ENCODE measurements at regions not wholly inside any gene's neighbourhood (a gene's known extent, or its start where the extent isn't known, plus 50 kb on each side); places are given as distances from the start of the nearest gene placed in this dataset.

DNA sequence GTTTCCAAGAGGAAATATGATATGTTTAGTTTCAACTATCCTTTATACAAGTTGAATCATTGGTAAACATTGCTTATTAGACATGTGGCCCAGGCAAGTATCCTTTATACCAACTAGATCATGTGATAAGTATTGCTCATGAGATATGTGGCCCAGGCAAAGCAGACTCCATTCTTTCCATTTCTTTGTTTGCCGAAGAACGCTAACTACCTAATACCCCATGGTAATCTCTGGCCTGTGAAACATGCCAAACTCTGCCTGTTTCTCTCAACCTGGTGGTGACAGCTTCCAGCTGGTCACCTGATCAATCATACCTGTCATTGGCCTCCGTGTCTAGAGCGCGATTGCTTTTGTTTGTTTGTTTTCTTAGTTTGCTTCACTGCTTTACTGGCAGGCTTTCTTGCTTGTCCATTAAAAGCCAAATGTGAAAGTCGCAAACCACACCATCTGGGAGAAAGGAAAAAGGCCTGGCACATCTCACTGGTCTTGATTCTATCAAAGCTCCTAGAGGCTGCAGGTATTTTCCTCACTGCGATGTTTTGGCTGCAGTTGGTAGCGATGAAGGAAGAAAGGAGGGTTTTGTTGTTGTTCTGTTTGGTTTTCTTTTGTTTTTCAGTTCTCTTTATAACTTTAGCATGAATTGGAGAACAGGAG is 686.2 kb downstream of the KCNJ2 start:
- DNase-seq (ENCODE audit: low read depth) = peak; percentile 86
- TF ChIP-seq, protein P1, sequence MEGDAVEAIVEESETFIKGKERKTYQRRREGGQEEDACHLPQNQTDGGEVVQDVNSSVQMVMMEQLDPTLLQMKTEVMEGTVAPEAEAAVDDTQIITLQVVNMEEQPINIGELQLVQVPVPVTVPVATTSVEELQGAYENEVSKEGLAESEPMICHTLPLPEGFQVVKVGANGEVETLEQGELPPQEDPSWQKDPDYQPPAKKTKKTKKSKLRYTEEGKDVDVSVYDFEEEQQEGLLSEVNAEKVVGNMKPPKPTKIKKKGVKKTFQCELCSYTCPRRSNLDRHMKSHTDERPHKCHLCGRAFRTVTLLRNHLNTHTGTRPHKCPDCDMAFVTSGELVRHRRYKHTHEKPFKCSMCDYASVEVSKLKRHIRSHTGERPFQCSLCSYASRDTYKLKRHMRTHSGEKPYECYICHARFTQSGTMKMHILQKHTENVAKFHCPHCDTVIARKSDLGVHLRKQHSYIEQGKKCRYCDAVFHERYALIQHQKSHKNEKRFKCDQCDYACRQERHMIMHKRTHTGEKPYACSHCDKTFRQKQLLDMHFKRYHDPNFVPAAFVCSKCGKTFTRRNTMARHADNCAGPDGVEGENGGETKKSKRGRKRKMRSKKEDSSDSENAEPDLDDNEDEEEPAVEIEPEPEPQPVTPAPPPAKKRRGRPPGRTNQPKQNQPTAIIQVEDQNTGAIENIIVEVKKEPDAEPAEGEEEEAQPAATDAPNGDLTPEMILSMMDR (IDR thresholded peaks at IDR 0.05; ENCODE audit: insufficient read depth, low read depth, low read length, missing control alignments) = no peak
- no peak overlapping the region for H3K4me3 ChIP-seq (ENCODE audit: low read length)

DNA sequence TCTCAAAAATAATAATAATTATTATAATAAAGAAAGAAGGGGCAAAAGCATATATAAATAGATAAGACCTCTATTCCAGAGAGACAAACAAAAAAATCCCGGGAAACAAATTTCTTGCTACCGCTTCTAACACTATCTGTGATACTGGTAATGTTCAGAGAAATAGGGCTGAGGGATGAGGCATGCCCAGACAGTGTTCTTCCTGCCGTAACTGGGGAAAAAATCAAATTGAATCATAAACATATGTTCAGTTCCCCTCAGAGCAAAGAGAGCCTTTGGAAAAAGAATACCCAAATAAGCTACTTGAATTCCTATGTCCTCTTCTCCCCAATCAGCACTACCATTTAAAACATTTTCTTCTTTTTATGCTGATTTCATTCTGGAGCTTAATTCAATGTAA is 688.0 kb downstream of the KCNJ2 start:
- peak; percentile 51 for DNase-seq (ENCODE audit: low read depth)
- no peak overlapping the region for H3K4me3 ChIP-seq (ENCODE audit: low read length)
- TF ChIP-seq, protein P1 (IDR thresholded peaks at IDR 0.05; ENCODE audit: insufficient read depth, low read depth, low read length, missing control alignments) = no peak

DNA sequence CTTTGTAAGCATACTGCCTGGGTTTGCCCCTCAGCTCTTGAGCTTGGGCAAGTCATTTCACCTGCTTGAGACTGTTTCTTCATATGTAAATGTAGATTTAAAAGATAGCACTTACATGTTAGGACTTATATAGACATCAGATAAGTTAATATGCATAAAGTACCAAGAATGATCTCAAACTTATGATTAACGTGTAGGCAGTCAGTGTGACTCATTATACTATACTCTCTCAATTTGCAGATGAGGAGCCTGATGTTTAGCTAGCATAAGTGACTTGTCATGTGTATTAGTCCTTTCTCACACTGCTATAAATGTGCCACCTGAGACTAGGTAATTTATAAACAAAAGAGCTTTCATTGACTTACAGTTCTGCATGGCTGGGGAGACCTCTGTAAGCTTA is 690.5 kb downstream of the KCNJ2 start:
- peak; percentile 44 for DNase-seq (ENCODE audit: low read depth)
- TF ChIP-seq, protein P1 (IDR thresholded peaks at IDR 0.05; ENCODE audit: insufficient read depth, low read depth, low read length, missing control alignments) = no peak
- H3K4me3 ChIP-seq (ENCODE audit: low read length) = no peak overlapping the region

DNA sequence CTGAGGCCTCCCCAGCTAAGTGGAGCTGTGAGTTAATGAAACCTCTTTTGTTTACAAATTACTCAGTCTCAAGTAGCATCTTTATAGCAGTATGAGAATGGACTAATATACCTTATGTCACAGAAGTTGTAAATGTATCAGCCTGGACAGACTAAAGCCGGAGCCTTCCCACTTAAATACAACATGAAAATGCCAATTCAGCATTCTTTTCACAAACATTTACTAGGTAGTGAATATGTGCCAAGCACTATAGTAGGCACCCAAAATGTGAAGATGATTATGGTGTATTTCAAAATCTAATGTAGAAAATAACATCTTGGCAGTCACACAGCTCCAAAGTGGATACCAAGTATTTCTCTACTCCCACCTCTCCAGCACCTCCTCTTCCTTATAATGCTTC is 693.0 kb downstream of the KCNJ2 start:
- H3K4me3 ChIP-seq (ENCODE audit: low read length) = no peak overlapping the region
- DNase-seq (ENCODE audit: low read depth) = no peak
- TF ChIP-seq, protein P1 (IDR thresholded peaks at IDR 0.05; ENCODE audit: insufficient read depth, low read depth, low read length, missing control alignments) = no peak

DNA sequence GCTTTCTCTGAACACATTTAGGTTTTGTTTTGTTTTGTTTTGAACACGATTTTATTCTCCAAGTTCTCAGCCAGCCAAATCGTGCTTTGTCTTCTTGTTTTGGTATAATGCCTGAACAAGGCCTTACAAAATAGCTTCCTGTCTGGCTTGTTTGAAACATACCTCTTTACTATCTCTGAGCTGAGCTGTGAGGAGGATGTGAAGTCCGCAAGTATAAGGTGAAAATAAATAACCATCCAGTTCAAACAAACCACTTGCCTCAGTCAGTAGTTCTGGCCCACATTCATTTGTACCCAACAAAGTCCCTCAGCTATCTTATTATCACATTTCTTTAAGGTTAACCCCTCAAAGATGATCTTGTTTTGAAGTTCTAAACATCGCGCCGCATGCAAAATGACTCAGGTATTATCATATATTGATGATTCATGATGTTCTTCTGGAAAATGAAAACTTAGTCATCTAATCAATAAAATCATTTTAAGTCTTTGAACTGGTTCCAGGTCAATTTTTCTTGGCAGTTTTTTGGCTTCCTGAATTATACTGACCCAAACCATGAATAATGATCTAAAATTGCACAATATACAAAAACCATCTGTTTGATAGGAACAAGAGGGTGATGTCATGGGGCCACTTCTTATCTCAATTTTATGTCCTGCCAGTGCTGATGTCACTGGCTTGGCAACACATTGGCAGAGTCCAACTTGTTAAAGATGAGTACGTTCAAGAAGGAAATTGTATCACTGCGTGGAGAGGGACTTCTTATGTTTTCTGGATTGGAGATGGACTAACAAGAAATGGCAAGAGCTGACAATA is 694.3 kb downstream of the KCNJ2 start:
- no peak overlapping the region for H3K4me3 ChIP-seq (ENCODE audit: low read length)
- TF ChIP-seq, protein P1 (IDR thresholded peaks at IDR 0.05; ENCODE audit: insufficient read depth, low read depth, low read length, missing control alignments) = no peak
- DNase-seq (ENCODE audit: low read depth) = no peak

DNA sequence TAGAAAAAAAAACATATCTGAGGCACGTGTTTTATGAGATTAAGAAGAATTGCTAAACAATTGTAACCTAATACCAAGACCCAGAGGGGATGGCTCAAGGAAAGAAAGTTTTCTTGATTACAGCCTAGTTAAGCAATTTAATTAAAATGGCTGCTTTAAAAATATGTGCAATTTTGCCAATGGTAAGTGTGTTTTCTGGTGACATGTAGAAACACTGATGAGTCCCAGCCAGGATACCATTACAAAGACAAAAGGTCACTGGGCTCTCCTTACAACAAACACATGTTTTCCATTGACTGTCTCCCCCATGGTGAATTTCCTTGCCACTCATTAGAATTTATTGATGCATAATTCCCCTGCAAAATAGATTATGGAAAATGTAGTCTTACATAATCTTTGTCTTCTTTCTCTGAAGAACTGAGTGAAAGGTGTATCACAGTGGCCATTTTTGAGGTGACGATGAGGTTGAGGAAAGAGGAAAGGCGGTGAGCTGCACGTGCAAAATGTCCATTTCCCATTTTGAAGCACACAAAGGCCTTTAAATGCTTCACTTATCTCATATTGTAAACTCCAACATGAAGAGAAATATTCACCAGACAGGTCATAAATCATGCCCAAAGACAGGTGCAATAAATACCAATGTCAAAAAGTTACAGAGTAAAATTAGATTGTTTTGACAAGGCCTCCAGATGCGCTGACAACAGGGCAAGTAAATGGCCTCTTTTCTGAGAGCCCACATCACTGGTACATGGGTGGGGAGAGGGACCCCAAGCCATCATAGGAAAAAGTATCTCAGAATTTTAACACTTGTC is 696.9 kb downstream of the KCNJ2 start:
- no peak for DNase-seq (ENCODE audit: low read depth)
- TF ChIP-seq, protein P1 (IDR thresholded peaks at IDR 0.05; ENCODE audit: insufficient read depth, low read depth, low read length, missing control alignments) = no peak
- no peak overlapping the region for H3K4me3 ChIP-seq (ENCODE audit: low read length)
